Gastrocnemius medialis (tissue), 4 donors: ENCODE measurements at regions not wholly inside any gene's neighbourhood (a gene's known extent, or its start where the extent isn't known, plus 50 kb on each side); places are given as distances from the start of the nearest gene placed in this dataset.

Experiments
- POLR2A ChIP-seq, 2 donors: fragments of 450-650 bp; IDR thresholded peaks; one replicate each; pipeline ENCODE4 v1.6.1; 2017; ENCODE audit warnings: antibody characterized with exemption in 2 of 2, mild to moderate bottlenecking in 2 of 2, moderate library complexity in 2 of 2
- TF ChIP-seq, protein P1 (sequence below), 5 experiments: fragments of 450-650 bp in 3 of 5; fragments of 200-600 bp in 2 of 5; sonication (generic) in 2 of 5; IDR thresholded peaks in 4 of 5; conservative IDR thresholded peaks in 1 of 5; 1 replicate in 4 of 5; 2 replicates in 1 of 5; pipeline ENCODE4 v1.5.1; 2016 to 2019; ENCODE audit warnings: antibody characterized with exemption in 5 of 5, mild to moderate bottlenecking in 3 of 5, moderate library complexity in 3 of 5

DNA sequence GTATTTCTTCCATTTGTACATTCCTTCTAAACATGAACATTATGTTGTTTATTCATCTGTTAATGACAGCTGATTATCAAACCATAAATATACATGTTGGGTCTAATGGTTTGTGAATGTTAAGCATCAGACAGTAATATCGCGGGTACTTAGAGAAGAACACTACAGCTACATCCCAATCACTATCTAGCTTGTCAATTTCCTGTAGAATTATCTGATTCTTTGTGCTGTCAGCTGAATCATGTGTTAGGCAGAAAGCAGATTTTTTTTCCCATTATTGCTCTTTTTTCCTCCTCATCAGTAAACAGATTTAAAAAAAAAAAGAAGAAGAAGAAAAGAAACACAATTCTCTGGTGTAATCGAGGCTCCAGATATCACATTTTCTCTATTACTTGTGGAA lies 183.6 kb upstream of the CTBP2 start:
- no peak for TF ChIP-seq POLR2A (IDR thresholded peaks at IDR 0.05)
- TF ChIP-seq, protein P1, sequence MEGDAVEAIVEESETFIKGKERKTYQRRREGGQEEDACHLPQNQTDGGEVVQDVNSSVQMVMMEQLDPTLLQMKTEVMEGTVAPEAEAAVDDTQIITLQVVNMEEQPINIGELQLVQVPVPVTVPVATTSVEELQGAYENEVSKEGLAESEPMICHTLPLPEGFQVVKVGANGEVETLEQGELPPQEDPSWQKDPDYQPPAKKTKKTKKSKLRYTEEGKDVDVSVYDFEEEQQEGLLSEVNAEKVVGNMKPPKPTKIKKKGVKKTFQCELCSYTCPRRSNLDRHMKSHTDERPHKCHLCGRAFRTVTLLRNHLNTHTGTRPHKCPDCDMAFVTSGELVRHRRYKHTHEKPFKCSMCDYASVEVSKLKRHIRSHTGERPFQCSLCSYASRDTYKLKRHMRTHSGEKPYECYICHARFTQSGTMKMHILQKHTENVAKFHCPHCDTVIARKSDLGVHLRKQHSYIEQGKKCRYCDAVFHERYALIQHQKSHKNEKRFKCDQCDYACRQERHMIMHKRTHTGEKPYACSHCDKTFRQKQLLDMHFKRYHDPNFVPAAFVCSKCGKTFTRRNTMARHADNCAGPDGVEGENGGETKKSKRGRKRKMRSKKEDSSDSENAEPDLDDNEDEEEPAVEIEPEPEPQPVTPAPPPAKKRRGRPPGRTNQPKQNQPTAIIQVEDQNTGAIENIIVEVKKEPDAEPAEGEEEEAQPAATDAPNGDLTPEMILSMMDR (IDR thresholded peaks at IDR 0.05 in 4 of 5, conservative IDR thresholded peaks at IDR 0.05 in 1 of 5): no peak
